ENCODE measurements at regions not wholly inside any gene's neighbourhood (a gene's known extent, or its start where the extent isn't known, plus 50 kb on each side); places are given as distances from the start of the nearest gene placed in this dataset.

GRCh38 chr11:92439133-92439532 is 214.5 kb downstream of the FAT3 start:
- TF ChIP-seq CTCF (IDR thresholded peaks at IDR 0.05; ENCODE audit: extremely low read depth, insufficient read depth, missing control alignments) = no peak
- DNase-seq (ENCODE audit: low spot score) = no peak
- in situ Hi-C loops (cut with MboI; ENCODE audit: low pct_unique_long_range_greater_than_20kb, low sequenced_read_pairs, unreplicated experiment) = no loop called here

GRCh38 chr11:92440701-92441442 is 216.3 kb downstream of the FAT3 start:
- TF ChIP-seq CTCF (IDR thresholded peaks at IDR 0.05; ENCODE audit: extremely low read depth, insufficient read depth, missing control alignments) = no peak
- no peak for DNase-seq (ENCODE audit: low spot score)
- in situ Hi-C loops (cut with MboI; ENCODE audit: low pct_unique_long_range_greater_than_20kb, low sequenced_read_pairs, unreplicated experiment) = no loop called here

GRCh38 chr11:92441443-92441726 is 216.8 kb downstream of the FAT3 start:
- no peak for DNase-seq (ENCODE audit: low spot score)
- no peak for TF ChIP-seq CTCF (IDR thresholded peaks at IDR 0.05; ENCODE audit: extremely low read depth, insufficient read depth, missing control alignments)
- in situ Hi-C loops (cut with MboI; ENCODE audit: low pct_unique_long_range_greater_than_20kb, low sequenced_read_pairs, unreplicated experiment) = no loop called here

- no peak for DNase-seq (ENCODE audit: low spot score)
- no peak for TF ChIP-seq CTCF (IDR thresholded peaks at IDR 0.05; ENCODE audit: extremely low read depth, insufficient read depth, missing control alignments)
- in situ Hi-C loops (cut with MboI; ENCODE audit: low pct_unique_long_range_greater_than_20kb, low sequenced_read_pairs, unreplicated experiment) = no loop called here
Observed at GRCh38 chr11:92443199-92443598, 218.6 kb downstream of the FAT3 start.

- no peak for DNase-seq (ENCODE audit: low spot score)
- in situ Hi-C loops (cut with MboI; ENCODE audit: low pct_unique_long_range_greater_than_20kb, low sequenced_read_pairs, unreplicated experiment) = no loop called here
- TF ChIP-seq CTCF (IDR thresholded peaks at IDR 0.05; ENCODE audit: extremely low read depth, insufficient read depth, missing control alignments) = no peak
Observed at GRCh38 chr11:92447586-92447985, 223.0 kb downstream of the FAT3 start.

GRCh38 chr11:92449222-92449621 is 224.6 kb downstream of the FAT3 start:
- in situ Hi-C loops (cut with MboI; ENCODE audit: low pct_unique_long_range_greater_than_20kb, low sequenced_read_pairs, unreplicated experiment) = no loop called here
- no peak for DNase-seq (ENCODE audit: low spot score)
- TF ChIP-seq CTCF (IDR thresholded peaks at IDR 0.05; ENCODE audit: extremely low read depth, insufficient read depth, missing control alignments) = no peak

- no peak for DNase-seq (ENCODE audit: low spot score)
- in situ Hi-C loops (cut with MboI; ENCODE audit: low pct_unique_long_range_greater_than_20kb, low sequenced_read_pairs, unreplicated experiment) = no loop called here
- TF ChIP-seq CTCF (IDR thresholded peaks at IDR 0.05; ENCODE audit: extremely low read depth, insufficient read depth, missing control alignments) = no peak
Observed at GRCh38 chr11:92449780-92450179, 225.2 kb downstream of the FAT3 start.
